ENCODE measurements at regions not wholly inside any gene's neighbourhood (a gene's known extent, or its start where the extent isn't known, plus 50 kb on each side); places are given as distances from the start of the nearest gene placed in this dataset.

- Histone ChIP-seq H3K4me2 (ENCODE audit: low read length) (no peak overlapping the region), H3K9ac (ENCODE audit: low read length) (no peak overlapping the region), H2AFZ (ENCODE audit: low read length) (no peak overlapping the region), H3K9me2 (ENCODE audit: low read depth, low read length) (no peaks in the 10 kb centered on the region), H3K36me3 (ENCODE audit: insufficient read depth, low read length) (no peaks in the 10 kb centered on the region), H3K9me3 (ENCODE audit: low read length) (no peaks in the 10 kb centered on the region), H3K79me2 (ENCODE audit: insufficient read depth, low read length) (no peaks in the 10 kb centered on the region), H3K27me3 (ENCODE audit: insufficient read depth, low read length) (no peaks in the 10 kb centered on the region), H3K4me3 (ENCODE audit: low read depth, low read length, poor library complexity, severe bottlenecking) (no peak overlapping the region), H4K20me1 (ENCODE audit: insufficient read depth, low read length) (no peaks in the 10 kb centered on the region), H3F3A (ENCODE audit: insufficient read depth, low read length) (no peaks in the 10 kb centered on the region), H3K4me1 (ENCODE audit: insufficient read depth, low read length, severe bottlenecking) (no peaks in the 10 kb centered on the region), H3K27ac (ENCODE audit: low read depth, low read length, poor library complexity, severe bottlenecking) (no peak overlapping the region)
- TF ChIP-seq, protein P1, sequence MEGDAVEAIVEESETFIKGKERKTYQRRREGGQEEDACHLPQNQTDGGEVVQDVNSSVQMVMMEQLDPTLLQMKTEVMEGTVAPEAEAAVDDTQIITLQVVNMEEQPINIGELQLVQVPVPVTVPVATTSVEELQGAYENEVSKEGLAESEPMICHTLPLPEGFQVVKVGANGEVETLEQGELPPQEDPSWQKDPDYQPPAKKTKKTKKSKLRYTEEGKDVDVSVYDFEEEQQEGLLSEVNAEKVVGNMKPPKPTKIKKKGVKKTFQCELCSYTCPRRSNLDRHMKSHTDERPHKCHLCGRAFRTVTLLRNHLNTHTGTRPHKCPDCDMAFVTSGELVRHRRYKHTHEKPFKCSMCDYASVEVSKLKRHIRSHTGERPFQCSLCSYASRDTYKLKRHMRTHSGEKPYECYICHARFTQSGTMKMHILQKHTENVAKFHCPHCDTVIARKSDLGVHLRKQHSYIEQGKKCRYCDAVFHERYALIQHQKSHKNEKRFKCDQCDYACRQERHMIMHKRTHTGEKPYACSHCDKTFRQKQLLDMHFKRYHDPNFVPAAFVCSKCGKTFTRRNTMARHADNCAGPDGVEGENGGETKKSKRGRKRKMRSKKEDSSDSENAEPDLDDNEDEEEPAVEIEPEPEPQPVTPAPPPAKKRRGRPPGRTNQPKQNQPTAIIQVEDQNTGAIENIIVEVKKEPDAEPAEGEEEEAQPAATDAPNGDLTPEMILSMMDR (IDR thresholded peaks at IDR 0.05; ENCODE audit: low read length): no peak
- TF ChIP-seq EZH2 (IDR thresholded peaks at IDR 0.05; ENCODE audit: borderline replicate concordance, low read length): no peak
Observed at GRCh38 chr10:80927419-80928078, 389.8 kb downstream of the SH2D4B start.

GRCh38 chr10:80938903-80939302 is 401.2 kb downstream of the SH2D4B start:
- H3K27ac ChIP-seq (ENCODE audit: low read depth, low read length, poor library complexity, severe bottlenecking): no peak overlapping the region
- no peaks in the 10 kb centered on the region for H3K79me2 ChIP-seq (ENCODE audit: insufficient read depth, low read length)
- H3F3A ChIP-seq (ENCODE audit: insufficient read depth, low read length): no peaks in the 10 kb centered on the region
- H2AFZ ChIP-seq (ENCODE audit: low read length): no peak overlapping the region
- no peak overlapping the region for H3K4me2 ChIP-seq (ENCODE audit: low read length)
- TF ChIP-seq EZH2 (IDR thresholded peaks at IDR 0.05; ENCODE audit: borderline replicate concordance, low read length): no peak
- TF ChIP-seq, protein P1 (IDR thresholded peaks at IDR 0.05; ENCODE audit: low read length): no peak
- no peaks in the 10 kb centered on the region for H3K9me3 ChIP-seq (ENCODE audit: low read length)
- no peaks in the 10 kb centered on the region for H3K4me1 ChIP-seq (ENCODE audit: insufficient read depth, low read length, severe bottlenecking)
- H4K20me1 ChIP-seq (ENCODE audit: insufficient read depth, low read length): no peaks in the 10 kb centered on the region
- H3K27me3 ChIP-seq (ENCODE audit: insufficient read depth, low read length): no peaks in the 10 kb centered on the region
- H3K9ac ChIP-seq (ENCODE audit: low read length): no peak overlapping the region
- H3K4me3 ChIP-seq (ENCODE audit: low read depth, low read length, poor library complexity, severe bottlenecking): no peak overlapping the region
- H3K36me3 ChIP-seq (ENCODE audit: insufficient read depth, low read length): no peaks in the 10 kb centered on the region
- no peaks in the 10 kb centered on the region for H3K9me2 ChIP-seq (ENCODE audit: low read depth, low read length)

GRCh38 chr10:80945264-80945880 is 407.7 kb downstream of the SH2D4B start:
- Histone ChIP-seq H3K9me2 (ENCODE audit: low read depth, low read length) (no peaks in the 10 kb centered on the region), H3K4me1 (ENCODE audit: insufficient read depth, low read length, severe bottlenecking) (no peaks in the 10 kb centered on the region), H3K9ac (ENCODE audit: low read length) (no peak overlapping the region), H3K4me2 (ENCODE audit: low read length) (no peak overlapping the region), H3K27ac (ENCODE audit: low read depth, low read length, poor library complexity, severe bottlenecking) (no peak overlapping the region), H2AFZ (ENCODE audit: low read length) (no peak overlapping the region), H3K4me3 (ENCODE audit: low read depth, low read length, poor library complexity, severe bottlenecking) (no peak overlapping the region), H3K79me2 (ENCODE audit: insufficient read depth, low read length) (no peaks in the 10 kb centered on the region), H3K27me3 (ENCODE audit: insufficient read depth, low read length) (no peaks in the 10 kb centered on the region), H3K9me3 (ENCODE audit: low read length) (no peaks in the 10 kb centered on the region), H4K20me1 (ENCODE audit: insufficient read depth, low read length) (no peaks in the 10 kb centered on the region), H3K36me3 (ENCODE audit: insufficient read depth, low read length) (no peaks in the 10 kb centered on the region), H3F3A (ENCODE audit: insufficient read depth, low read length) (no peaks in the 10 kb centered on the region)
- TF ChIP-seq, protein P1 (IDR thresholded peaks at IDR 0.05; ENCODE audit: low read length): peak; percentile 33; the same call in 1 of the 2 replicates
- no peak for TF ChIP-seq EZH2 (IDR thresholded peaks at IDR 0.05; ENCODE audit: borderline replicate concordance, low read length)
